Activated T-cell treated with anti-CD3 and anti-CD28 coated beads, Interleukin-2, amount 50 U/mL, for 72 hours (primary cell): ENCODE measurements at regions not wholly inside any gene's neighbourhood (a gene's known extent, or its start where the extent isn't known, plus 50 kb on each side); places are given as distances from the start of the nearest gene placed in this dataset.
A peak's percentile ranks its signal among the peaks of the same experiment; 100 is the strongest.

Experiments used
- ATAC-seq, 2 donors: fragments of 150-1000 bp; cut with Tn5 transposase; replicated peaks in 1 of 2; 2 replicates each; pipeline ENCODE4 v1.10.0; 2021; ENCODE audit warnings: moderate library complexity in 2 of 2, mild to moderate bottlenecking in 1 of 2
- DNase-seq, 2 donors: peaks; one replicate each; pipeline ENCODE4 v3.0.0; 2021 to 2022; ENCODE audit warnings: mixed read lengths in 1 of 2
- H3K27ac Mint-ChIP-seq: one replicate; pipeline ENCODE4 v1.8.0; 2022; ENCODE audit warnings: mild to moderate bottlenecking, moderate library complexity, mixed read lengths
- H3K27me3 Mint-ChIP-seq: one replicate; pipeline ENCODE4 v1.8.0; 2022; ENCODE audit warnings: low read depth, mixed read lengths
- H3K36me3 Mint-ChIP-seq, 2 donors: one replicate each; pipeline ENCODE4 v1.8.0; 2022; ENCODE audit warnings: mixed read lengths in 2 of 2, mild to moderate bottlenecking in 1 of 2; ENCODE audit not compliant: insufficient read depth in 2 of 2
- H3K4me1 Mint-ChIP-seq: one replicate; pipeline ENCODE4 v1.8.0; 2022; ENCODE audit warnings: low read depth, mixed read lengths
- H3K4me3 Mint-ChIP-seq, 2 donors: one replicate each; pipeline ENCODE4 v1.8.0; 2022; ENCODE audit warnings: mild to moderate bottlenecking in 2 of 2, mixed read lengths in 2 of 2, moderate library complexity in 2 of 2
- H3K9me3 Mint-ChIP-seq, 2 donors: one replicate each; pipeline ENCODE4 v1.8.0; 2022; ENCODE audit warnings: mixed read lengths in 2 of 2

- Mint-ChIP-seq H3K27me3 (peaks cover 69% of the 10 kb centered on the region), H3K4me3 (no peak overlapping the region), H3K36me3 (no peaks in the 10 kb centered on the region), H3K9me3 (no peaks in the 10 kb centered on the region), H3K27ac (no peak overlapping the region), H3K4me1 (no peaks in the 10 kb centered on the region)
- no peak for DNase-seq
- no peak for ATAC-seq
These were observed 120.2 kb downstream of the EMP1 start for GRCh38 chr12:13316587-13317246.

- H3K27ac Mint-ChIP-seq, result no peak overlapping the region
- H3K36me3 Mint-ChIP-seq, result no peaks in the 10 kb centered on the region
- H3K9me3 Mint-ChIP-seq, result no peaks in the 10 kb centered on the region
- ATAC-seq, result no peak
- no peaks in the 10 kb centered on the region for H3K4me1 Mint-ChIP-seq
- peaks cover 67% of the 10 kb centered on the region for H3K27me3 Mint-ChIP-seq
- no peak for DNase-seq
- H3K4me3 Mint-ChIP-seq, result no peak overlapping the region
These were observed 117.4 kb downstream of the EMP1 start for GRCh38 chr12:13313886-13314285.

GRCh38 chr12:13311551-13311950, 115.0 kb downstream of the EMP1 start:
- Mint-ChIP-seq H3K9me3 (no peaks in the 10 kb centered on the region), H3K4me1 (no peaks in the 10 kb centered on the region), H3K27me3 (peaks cover 75% of the 10 kb centered on the region), H3K27ac (no peak overlapping the region), H3K4me3 (no peak overlapping the region), H3K36me3 (no peaks in the 10 kb centered on the region)
- ATAC-seq, result no peak
- DNase-seq, result no peak

GRCh38 chr12:13307143-13307816, 110.8 kb downstream of the EMP1 start:
- Mint-ChIP-seq H3K27ac (no peak overlapping the region), H3K36me3 (no peaks in the 10 kb centered on the region)

GRCh38 chr12:13304924-13305323, 108.4 kb downstream of the EMP1 start:
- H3K9me3 Mint-ChIP-seq, result peaks cover 0 to 4% of the 10 kb centered on the region in 2 donors
- ATAC-seq (no peak), DNase-seq (no peak)
- H3K4me1 Mint-ChIP-seq, result no peaks in the 10 kb centered on the region
- H3K27ac Mint-ChIP-seq, result no peak overlapping the region
- no peaks in the 10 kb centered on the region for H3K36me3 Mint-ChIP-seq
- H3K27me3 Mint-ChIP-seq, result peaks cover 60% of the 10 kb centered on the region
- H3K4me3 Mint-ChIP-seq, result no peak overlapping the region

More at GRCh38 chr12:13307143-13307816, 110.8 kb downstream of the EMP1 start:
- ATAC-seq, result no peak
- Mint-ChIP-seq H3K4me3 (no peak overlapping the region), H3K4me1 (no peaks in the 10 kb centered on the region), H3K27me3 (peaks cover 69% of the 10 kb centered on the region), H3K9me3 (peaks cover 0 to 4% of the 10 kb centered on the region in 2 donors)
- DNase-seq, result no peak

- Mint-ChIP-seq H3K27ac (no peak overlapping the region), H3K4me1 (no peaks in the 10 kb centered on the region), H3K27me3 (peaks cover 33% of the 10 kb centered on the region), H3K9me3 (peaks cover 0 to 4% of the 10 kb centered on the region in 2 donors), H3K4me3 (no peak overlapping the region), H3K36me3 (no peaks in the 10 kb centered on the region)
- no peak for ATAC-seq
- no peak for DNase-seq
These were observed 102.9 kb downstream of the EMP1 start for GRCh38 chr12:13299457-13299856.

GRCh38 chr12:13293096-13293495, 96.6 kb downstream of the EMP1 start:
- ATAC-seq, result no peak
- no peaks in the 10 kb centered on the region for H3K9me3 Mint-ChIP-seq
- peaks cover 7% of the 10 kb centered on the region for H3K27me3 Mint-ChIP-seq
- no peaks in the 10 kb centered on the region for H3K36me3 Mint-ChIP-seq
- DNase-seq, result no peak
- H3K4me3 Mint-ChIP-seq, result no peak overlapping the region
- no peak overlapping the region for H3K27ac Mint-ChIP-seq
- no peaks in the 10 kb centered on the region for H3K4me1 Mint-ChIP-seq

- Mint-ChIP-seq H3K27ac (no peak overlapping the region), H3K27me3 (no peaks in the 10 kb centered on the region), H3K9me3 (no peaks in the 10 kb centered on the region), H3K4me1 (no peaks in the 10 kb centered on the region), H3K4me3 (no peak overlapping the region), H3K36me3 (no peaks in the 10 kb centered on the region)
- ATAC-seq (no peak), DNase-seq (no peak)
These were observed 93.2 kb downstream of the EMP1 start for GRCh38 chr12:13289653-13290289.

GRCh38 chr12:13288937-13289652, 92.6 kb downstream of the EMP1 start:
- Mint-ChIP-seq H3K4me3 (no peak overlapping the region), H3K4me1 (no peaks in the 10 kb centered on the region), H3K27ac (no peak overlapping the region), H3K27me3 (no peaks in the 10 kb centered on the region), H3K36me3 (no peaks in the 10 kb centered on the region), H3K9me3 (no peaks in the 10 kb centered on the region)
- no peak for DNase-seq
- no peak for ATAC-seq

- Mint-ChIP-seq H3K4me3 (no peak overlapping the region), H3K27ac (no peak overlapping the region)
These were observed 92.0 kb downstream of the EMP1 start for GRCh38 chr12:13288501-13288900.

GRCh38 chr12:13283867-13284266, 87.3 kb downstream of the EMP1 start:
- Mint-ChIP-seq H3K4me1 (no peaks in the 10 kb centered on the region), H3K27ac (no peak overlapping the region), H3K9me3 (peaks cover 2 to 4% of the 10 kb centered on the region in 2 donors), H3K27me3 (no peaks in the 10 kb centered on the region), H3K4me3 (no peak overlapping the region), H3K36me3 (peaks cover 0 to 4% of the 10 kb centered on the region in 2 donors)
- DNase-seq (no peak), ATAC-seq (no peak)

More at GRCh38 chr12:13288501-13288900, 92.0 kb downstream of the EMP1 start:
- DNase-seq (no peak), ATAC-seq (no peak)
- Mint-ChIP-seq H3K4me1 (no peaks in the 10 kb centered on the region), H3K36me3 (no peaks in the 10 kb centered on the region), H3K27me3 (no peaks in the 10 kb centered on the region), H3K9me3 (no peaks in the 10 kb centered on the region)

GRCh38 chr12:13282861-13283260, 86.3 kb downstream of the EMP1 start:
- Mint-ChIP-seq H3K36me3 (peaks cover 0 to 4% of the 10 kb centered on the region in 2 donors), H3K27me3 (peaks cover 6% of the 10 kb centered on the region), H3K4me3 (no peak overlapping the region), H3K27ac (no peak overlapping the region), H3K4me1 (no peaks in the 10 kb centered on the region), H3K9me3 (peaks cover 2 to 4% of the 10 kb centered on the region in 2 donors)
- no peak for ATAC-seq
- DNase-seq, result no peak

GRCh38 chr12:13278249-13278787, 81.8 kb downstream of the EMP1 start:
- DNase-seq, result peak; percentile 58 to 73
- Mint-ChIP-seq H3K9me3 (peaks cover 2 to 4% of the 10 kb centered on the region in 2 donors), H3K27ac (no peak overlapping the region), H3K27me3 (peaks cover 40% of the 10 kb centered on the region), H3K4me1 (no peaks in the 10 kb centered on the region), H3K36me3 (peaks cover 0 to 4% of the 10 kb centered on the region in 2 donors), H3K4me3 (no peak overlapping the region)
- peak; percentile 77 to 80 for ATAC-seq
